HepG2 (cell line): ENCODE measurements at regions not wholly inside any gene's neighbourhood (a gene's known extent, or its start where the extent isn't known, plus 50 kb on each side); places are given as distances from the start of the nearest gene placed in this dataset.

Experiments
- AHR ChIP-seq: IDR thresholded peaks from 2 replicates; pipeline ENCODE4 v1.6.1; 2018; ENCODE audit warnings: missing genetic modification reagents, missing compliant biosample characterization
- DMTF1 ChIP-seq: sonication (generic); formaldehyde crosslinking; IDR thresholded peaks from 2 replicates; pipeline ENCODE4 v1.4.0; 2020; ENCODE audit warnings: mild to moderate bottlenecking, missing genetic modification reagents
- FOXC1 ChIP-seq: sonication (generic); formaldehyde crosslinking; IDR thresholded peaks from 2 replicates; pipeline ENCODE4 v1.8.0; 2022; ENCODE audit warnings: mild to moderate bottlenecking, missing genetic modification reagents, borderline replicate concordance
- HDAC6 ChIP-seq: fragments of 200-600 bp; sonication (generic); IDR thresholded peaks from 2 replicates; pipeline ENCODE4 v1.7.0; 2017; ENCODE audit warnings: mild to moderate bottlenecking, antibody characterized with exemption, low read length, low read depth
- KLF13 ChIP-seq: sonication (generic); formaldehyde crosslinking; IDR thresholded peaks from 2 replicates; pipeline ENCODE4 v1.4.0; 2020; ENCODE audit warnings: mild to moderate bottlenecking, missing genetic modification reagents
- KMT2B ChIP-seq: IDR thresholded peaks from 2 replicates; pipeline ENCODE4 v1.6.1; 2016; ENCODE audit warnings: missing genetic modification reagents, missing compliant biosample characterization
- MAZ ChIP-seq, 2 experiments: sonication (generic) in 1 of 2; formaldehyde crosslinking in 1 of 2; IDR thresholded peaks; 2 replicates each; pipeline versions ENCODE4 v1.5.0 to v1.6.1; 2012 to 2020; ENCODE audit warnings: low read depth in 2 of 2, mild to moderate bottlenecking in 2 of 2, borderline replicate concordance in 1 of 2, improper control_type of control experiment in 1 of 2, low read length in 1 of 2, missing genetic modification reagents in 1 of 2, moderate library complexity in 1 of 2
- MTF2 ChIP-seq: sonication (generic); formaldehyde crosslinking; IDR thresholded peaks from 2 replicates; pipeline ENCODE4 v1.5.0; 2020; ENCODE audit warnings: missing genetic modification reagents, borderline replicate concordance
- PHF21A ChIP-seq: sonication (generic); formaldehyde crosslinking; IDR thresholded peaks from 2 replicates; pipeline ENCODE4 v1.5.0; 2020; ENCODE audit warnings: mild to moderate bottlenecking, missing genetic modification reagents
- TGIF2 ChIP-seq: IDR thresholded peaks from 2 replicates; pipeline ENCODE4 v1.6.1; 2016; ENCODE audit warnings: control low read depth, missing compliant biosample characterization
- XRCC5 ChIP-seq: fragments of 200-400 bp; formaldehyde crosslinking; optimal IDR thresholded peaks from 2 replicates; pipeline ENCODE3; 2017; ENCODE audit warnings: mild to moderate bottlenecking, low read length
- ZBTB1 ChIP-seq: sonication (generic); formaldehyde crosslinking; IDR thresholded peaks from 2 replicates; pipeline ENCODE4 v1.4.0; 2020; ENCODE audit warnings: missing genetic modification reagents, borderline replicate concordance
- ZBTB10 ChIP-seq: sonication (generic); formaldehyde crosslinking; IDR thresholded peaks from 2 replicates; pipeline ENCODE4 v1.4.0; 2020; ENCODE audit warnings: missing genetic modification reagents, borderline replicate concordance
- ZBTB2 ChIP-seq: sonication (generic); formaldehyde crosslinking; IDR thresholded peaks from 2 replicates; pipeline ENCODE4 v1.8.0; 2022; ENCODE audit warnings: low read depth, missing genetic modification reagents
- ZNF180 ChIP-seq: sonication (generic); formaldehyde crosslinking; IDR thresholded peaks from 2 replicates; pipeline ENCODE4 v1.4.0; 2020; ENCODE audit warnings: low read depth, missing genetic modification reagents, borderline replicate concordance
- ZNF629 ChIP-seq: sonication (generic); formaldehyde crosslinking; conservative IDR thresholded peaks from 2 replicates; pipeline ENCODE4 v1.5.0; 2020; ENCODE audit warnings: missing genetic modification reagents
- ZSCAN5A ChIP-seq: sonication (generic); formaldehyde crosslinking; IDR thresholded peaks from 2 replicates; pipeline ENCODE4 v1.8.0; 2022; ENCODE audit warnings: mild to moderate bottlenecking, missing genetic modification reagents, borderline replicate concordance
- ZUFSP ChIP-seq: sonication (generic); formaldehyde crosslinking; IDR thresholded peaks from 2 replicates; pipeline ENCODE4 v1.9.0; 2021; ENCODE audit warnings: missing genetic modification reagents, mild to moderate bottlenecking, borderline replicate concordance
- TF ChIP-seq, protein P1 (sequence below): sonication (generic); IDR thresholded peaks from 2 replicates; pipeline ENCODE4 v1.6.1; 2016; ENCODE audit warnings: low read depth, borderline replicate concordance

- TF ChIP-seq ZBTB2 (CRISPR knock-in tag) (no peak), HDAC6 (no peak), AHR (0 out of 2 replicates have a peak, but pooled peaks have one; percentile 52), FOXC1 (CRISPR knock-in tag) (no peak), ZUFSP (no peak), KMT2B (CRISPR knock-in tag) (0 out of 2 replicates have a peak, but pooled peaks have one; percentile 48), MTF2 (CRISPR knock-in tag) (no peak), ZNF629 (CRISPR knock-in tag) (no peak), DMTF1 (CRISPR knock-in tag) (no peak), ZSCAN5A (peak; percentile 45; the same call in 1 of the 2 replicates), XRCC5 (peak; percentile 21), MAZ (IDR thresholded peaks at IDR 0.05; ENCODE audit: borderline replicate concordance, low read depth, low read length) (no peak), MAZ (CRISPR knock-in tag; IDR thresholded peaks at IDR 0.05; ENCODE audit: low read depth) (no peak), PHF21A (CRISPR knock-in tag) (peak; percentile 77), ZBTB1 (CRISPR knock-in tag) (no peak), ZBTB10 (CRISPR knock-in tag) (no peak), KLF13 (no peak), TGIF2 (CRISPR knock-in tag) (peak; percentile 30; the same call in 1 of the 2 replicates), ZNF180 (CRISPR knock-in tag) (no peak)
- TF ChIP-seq, protein P1, sequence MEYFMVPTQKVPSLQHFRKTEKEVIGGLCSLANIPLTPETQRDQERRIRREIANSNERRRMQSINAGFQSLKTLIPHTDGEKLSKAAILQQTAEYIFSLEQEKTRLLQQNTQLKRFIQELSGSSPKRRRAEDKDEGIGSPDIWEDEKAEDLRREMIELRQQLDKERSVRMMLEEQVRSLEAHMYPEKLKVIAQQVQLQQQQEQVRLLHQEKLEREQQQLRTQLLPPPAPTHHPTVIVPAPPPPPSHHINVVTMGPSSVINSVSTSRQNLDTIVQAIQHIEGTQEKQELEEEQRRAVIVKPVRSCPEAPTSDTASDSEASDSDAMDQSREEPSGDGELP: no peak
Measured at GRCh38 chr4:37008199-37008598, 236.3 kb upstream of the NWD2 start (continued).
